HG03139 (cell line): ENCODE measurements at regions not wholly inside any gene's neighbourhood (a gene's known extent, or its start where the extent isn't known, plus 50 kb on each side); places are given as distances from the start of the nearest gene placed in this dataset.
"Not testable (repeated sequence)": the region's sequence is repeated elsewhere in the genome, so short reads cannot be mapped to it uniquely, and the experiment has no call there.

ENCODE experiments used
- ATAC-seq: cut with Tn5 transposase; IDR thresholded peaks from one replicate; pipeline ENCODE4 v1.9.1; 2021; ENCODE audit not compliant: unreplicated experiment

DNA sequence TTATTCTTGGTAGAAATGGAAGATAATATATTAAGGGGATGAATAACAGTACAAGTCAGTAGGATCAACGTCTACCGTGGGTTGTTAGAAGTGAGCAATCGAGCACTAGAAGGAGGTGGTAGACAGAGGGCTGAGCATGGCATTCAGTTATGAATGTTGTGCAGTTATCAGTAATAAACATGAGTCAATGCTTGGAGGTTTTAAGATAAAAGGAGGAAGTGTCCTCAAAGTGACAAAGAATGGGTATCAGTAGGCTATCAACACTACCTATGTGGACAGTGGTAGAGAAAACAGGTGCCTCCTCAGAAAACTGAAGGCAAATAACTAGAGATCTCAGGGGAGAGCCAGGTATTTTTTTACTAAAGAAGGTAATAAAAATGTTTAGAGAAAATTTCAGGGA is 1607.0 kb downstream of the PCDH9 start:
- ATAC-seq, result no peak

DNA sequence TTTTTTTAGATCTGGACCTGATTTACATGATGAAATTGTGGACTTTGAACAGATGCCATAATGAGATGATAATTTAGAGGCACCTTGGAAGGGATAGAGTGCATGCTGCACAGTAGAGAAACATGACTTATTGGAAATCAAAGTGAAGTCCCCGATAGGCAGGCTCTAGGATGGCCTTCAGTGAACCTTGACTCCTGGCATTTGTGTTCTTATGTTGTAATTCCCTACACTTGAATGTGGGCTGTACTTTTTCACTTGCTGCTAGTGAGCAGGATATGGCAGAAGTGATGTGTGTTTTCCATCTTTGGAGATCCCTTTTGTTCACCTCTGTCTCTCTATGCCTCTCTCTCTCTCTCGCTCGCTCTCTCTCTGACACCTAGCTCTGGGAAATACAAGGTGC is 1614.6 kb downstream of the PCDH9 start:
- no peak for ATAC-seq

DNA sequence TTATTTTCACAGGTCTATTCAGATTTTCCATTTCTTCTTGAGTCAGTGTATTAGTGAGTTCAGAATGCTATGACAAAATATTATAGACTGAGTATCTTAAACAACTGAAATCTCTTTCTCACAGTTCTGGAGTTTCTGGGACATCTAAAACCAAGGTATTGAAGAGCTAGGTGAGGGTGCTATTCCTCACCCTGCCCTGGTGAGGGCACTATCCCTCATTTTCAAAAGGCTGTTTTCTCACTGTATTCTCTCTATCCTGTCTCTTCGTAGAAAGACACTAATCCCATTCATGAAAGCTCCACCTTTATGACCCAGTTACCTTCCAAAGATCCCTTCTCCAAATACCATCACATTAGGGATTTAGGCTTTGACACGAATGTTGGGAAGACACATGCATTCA is 1617.1 kb downstream of the PCDH9 start:
- ATAC-seq, result no peak

DNA sequence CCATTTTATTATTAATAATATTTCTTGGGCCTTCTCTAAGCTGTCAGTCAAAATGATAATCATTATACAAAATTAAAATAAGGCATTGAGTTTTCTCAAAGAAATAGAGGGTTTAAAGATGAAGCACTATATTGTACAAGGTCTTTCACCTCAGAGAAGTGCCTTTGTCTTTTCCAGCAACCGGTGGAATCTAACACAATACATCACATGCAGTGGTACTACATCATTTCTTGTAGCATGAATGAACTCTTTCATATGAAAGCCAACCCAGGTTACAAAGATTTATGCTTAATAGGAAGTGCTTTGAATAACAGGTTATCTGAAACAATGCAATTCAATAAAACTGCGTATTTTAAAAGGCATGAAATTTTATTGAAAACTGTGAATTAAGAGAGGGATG is 1620.8 kb downstream of the PCDH9 start:
- ATAC-seq, result no peak

DNA sequence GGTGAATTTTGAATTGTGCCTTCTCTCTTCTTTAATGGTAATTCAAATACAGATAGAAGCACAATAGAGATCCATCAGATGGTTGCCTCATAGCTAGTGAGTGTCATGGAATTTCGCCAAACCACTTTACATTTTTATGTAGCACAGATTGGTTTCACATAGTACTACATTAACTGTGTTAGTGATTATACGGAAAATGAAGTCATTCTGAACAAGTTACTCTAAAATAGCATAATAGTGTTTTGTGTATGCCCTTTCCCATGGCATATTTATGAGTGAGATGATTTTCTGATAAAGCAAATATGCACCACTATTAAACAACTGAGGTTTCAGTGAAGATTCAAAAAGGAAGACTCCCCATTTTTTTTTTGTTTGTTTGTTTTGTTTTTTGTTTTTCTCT is 1623.5 kb downstream of the PCDH9 start:
- ATAC-seq, result no peak

DNA sequence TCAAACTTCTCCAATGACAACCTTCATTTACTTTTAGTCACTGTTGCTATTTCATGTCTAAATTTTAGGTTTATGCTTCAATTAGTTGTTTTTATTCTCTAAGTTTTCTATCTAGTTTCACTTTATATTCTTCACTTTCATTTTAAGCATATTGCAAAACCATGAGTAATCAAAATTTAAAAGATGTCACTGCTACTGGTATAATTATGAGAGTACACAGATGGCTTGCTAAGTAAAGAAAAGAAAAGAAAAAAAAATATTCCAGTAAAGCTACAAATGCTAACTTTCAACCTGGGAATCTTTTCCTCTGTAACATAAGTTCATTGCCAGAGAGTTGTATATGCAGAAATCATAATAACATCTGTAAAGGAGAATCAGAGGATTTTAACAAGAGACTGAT is 1624.7 kb downstream of the PCDH9 start:
- no peak for ATAC-seq

DNA sequence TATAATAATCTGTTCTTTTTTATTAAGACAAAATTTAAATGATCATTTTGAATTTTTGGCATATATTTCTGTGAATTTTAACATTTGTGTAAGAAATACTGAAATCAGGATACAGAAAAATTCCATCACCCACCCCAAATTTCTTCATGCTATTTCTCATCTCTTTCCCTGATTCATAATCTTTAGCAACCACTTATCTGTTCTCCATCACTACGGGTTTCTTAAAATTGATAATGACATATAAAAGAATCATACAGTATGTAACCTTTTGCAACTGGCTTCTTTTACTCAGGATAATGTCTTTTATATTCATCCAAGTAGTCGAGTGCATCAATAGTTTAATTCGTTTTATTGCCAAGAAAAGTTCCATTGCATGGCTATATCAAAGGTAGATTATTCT is 1627.0 kb downstream of the PCDH9 start:
- ATAC-seq, result no peak

DNA sequence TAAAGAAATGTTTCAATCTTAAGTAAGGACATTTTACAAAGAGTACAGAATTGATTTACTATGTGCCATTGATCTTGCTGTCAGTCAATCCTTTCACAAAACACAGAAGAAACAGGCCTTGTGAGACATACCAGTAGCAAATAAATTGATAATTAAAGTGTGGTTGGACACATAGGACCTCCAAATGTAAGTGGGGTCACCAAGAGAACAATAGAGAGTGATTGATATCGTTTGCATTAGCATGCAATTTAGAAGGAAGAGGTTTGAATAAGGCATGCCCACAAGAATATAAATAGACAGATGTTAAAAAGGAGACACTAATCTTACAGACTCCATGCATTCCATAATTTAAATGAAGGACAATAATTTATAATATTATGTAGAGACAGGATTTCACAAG is 1628.3 kb downstream of the PCDH9 start:
- no peak for ATAC-seq

DNA sequence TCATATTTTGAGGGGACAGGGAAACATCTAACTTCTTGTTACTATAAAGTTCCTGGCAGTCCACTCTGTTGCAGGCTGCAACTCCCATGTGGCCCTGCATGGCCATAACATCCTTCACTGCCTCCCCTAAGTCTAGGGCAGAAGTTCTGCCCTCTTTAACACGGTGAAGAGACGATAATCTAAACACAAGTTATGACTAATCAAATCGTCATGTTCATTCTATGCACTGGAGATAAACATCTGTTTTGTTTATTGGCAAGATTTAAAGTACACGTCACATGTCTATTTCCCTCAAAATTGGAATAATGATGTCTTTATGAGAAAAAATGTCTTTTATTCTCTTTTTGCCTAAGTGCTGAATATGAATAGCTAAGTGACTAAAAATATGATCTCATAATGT is 1629.4 kb downstream of the PCDH9 start:
- no peak for ATAC-seq

DNA sequence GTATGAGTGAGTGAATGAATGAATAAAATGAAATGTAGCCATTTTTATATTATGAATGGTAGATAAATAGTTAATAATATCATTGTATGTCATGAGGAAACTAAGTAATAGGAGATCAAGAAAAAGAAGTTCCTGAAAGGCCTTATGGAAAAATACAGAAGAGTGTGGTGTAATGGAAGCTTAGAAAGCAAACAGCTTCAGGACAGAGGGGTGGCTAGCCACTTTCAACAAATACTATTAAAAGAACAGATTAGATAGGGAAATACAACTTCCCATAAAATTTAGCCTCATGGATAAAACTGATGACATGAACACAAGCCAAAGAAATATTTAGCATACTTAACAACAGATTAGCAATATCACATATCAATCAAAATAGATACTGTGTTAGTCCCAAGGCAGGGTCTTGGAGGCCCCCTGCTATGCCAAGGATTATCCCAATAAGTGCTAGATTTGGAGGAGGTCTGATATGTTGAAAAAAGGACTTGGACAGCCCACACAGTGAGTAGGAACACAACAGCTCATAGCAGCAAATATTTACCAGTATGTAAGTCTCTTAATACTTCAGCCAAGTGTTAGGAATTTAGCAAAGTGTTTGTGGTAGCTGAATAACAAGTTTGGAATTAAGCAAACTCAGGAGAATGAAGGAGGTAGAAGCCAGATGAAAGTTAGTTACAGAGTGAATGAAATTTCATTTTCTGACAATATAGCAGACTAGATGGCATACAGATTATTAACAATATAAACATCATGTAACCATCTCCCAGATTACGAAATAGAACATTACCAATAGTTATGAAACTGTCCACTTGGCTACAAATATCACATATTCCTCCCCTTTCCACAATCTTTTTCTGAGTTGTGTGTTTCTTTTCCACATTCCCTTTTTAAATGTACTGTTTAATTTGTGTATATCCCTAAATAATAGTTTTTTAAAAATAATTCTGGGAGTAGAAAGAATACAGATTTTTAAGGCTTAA is 1632.0 kb downstream of the PCDH9 start:
- ATAC-seq, result no peak

DNA sequence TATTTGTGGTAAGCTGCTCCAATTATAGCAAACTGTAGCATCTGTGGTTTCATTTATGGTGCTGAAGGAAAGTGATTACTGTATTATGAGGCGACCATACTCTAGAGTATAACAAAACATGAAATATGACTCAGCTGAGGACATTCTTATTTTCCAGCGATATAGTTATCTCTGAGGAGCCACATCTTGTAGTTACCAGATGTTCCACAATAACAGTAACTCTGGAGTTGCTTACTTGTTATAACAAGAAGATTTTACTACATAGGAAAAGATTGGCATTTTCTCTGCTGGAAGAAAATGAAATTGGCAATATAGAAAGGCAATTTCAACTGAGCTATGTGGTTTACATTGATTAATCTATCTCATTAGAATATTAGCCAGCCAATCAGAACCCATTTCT is 1634.2 kb downstream of the PCDH9 start:
- no peak for ATAC-seq

DNA sequence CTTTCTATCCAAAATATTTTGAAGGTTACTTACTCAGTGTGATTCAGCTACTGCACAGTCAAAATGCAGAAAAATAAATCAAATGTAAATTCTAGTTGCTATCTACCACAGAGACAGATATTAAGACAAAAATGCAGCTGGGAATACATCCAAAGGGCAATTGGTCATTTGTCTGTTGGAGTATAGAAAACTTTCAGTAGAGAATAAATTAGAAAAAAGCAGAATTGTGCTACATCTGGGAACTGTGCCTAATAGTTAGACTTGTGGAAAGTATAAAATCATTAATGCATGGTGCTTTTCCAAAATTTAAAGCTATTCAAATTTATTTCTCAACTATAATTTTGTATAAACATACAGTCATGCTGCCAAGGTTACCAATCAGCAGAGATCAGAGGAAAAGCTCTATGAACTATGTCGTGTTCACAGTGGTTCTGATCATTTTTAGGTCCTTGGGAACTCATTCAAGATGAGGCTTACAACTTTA is 1635.8 kb downstream of the PCDH9 start:
- no peak for ATAC-seq

DNA sequence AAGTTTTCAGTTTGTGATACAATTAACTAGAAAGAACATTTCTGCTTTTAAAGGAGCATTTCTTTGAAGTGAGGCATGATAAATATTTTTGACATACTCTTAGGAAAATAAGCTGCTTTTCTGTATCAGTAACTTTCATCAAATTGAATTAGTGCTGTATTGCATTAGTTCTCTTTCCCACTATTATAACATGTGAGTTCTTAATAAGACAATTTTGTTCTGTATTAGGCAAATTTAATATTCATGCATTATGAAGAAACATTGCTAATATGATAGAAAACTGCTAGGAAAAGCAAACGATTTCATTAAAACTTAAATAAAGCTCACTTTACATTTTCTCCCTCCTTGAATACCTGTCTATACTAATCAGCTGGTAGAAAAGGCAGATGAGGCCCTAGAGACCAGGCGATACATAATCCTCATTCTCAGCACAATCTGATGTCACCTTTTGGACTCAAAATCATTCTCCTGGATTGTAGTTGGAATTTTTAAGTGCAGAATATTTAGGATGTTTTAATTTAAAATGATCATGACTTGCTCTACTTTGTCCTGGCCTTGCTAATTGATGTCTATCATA is 1636.8 kb downstream of the PCDH9 start:
- ATAC-seq, result no peak

DNA sequence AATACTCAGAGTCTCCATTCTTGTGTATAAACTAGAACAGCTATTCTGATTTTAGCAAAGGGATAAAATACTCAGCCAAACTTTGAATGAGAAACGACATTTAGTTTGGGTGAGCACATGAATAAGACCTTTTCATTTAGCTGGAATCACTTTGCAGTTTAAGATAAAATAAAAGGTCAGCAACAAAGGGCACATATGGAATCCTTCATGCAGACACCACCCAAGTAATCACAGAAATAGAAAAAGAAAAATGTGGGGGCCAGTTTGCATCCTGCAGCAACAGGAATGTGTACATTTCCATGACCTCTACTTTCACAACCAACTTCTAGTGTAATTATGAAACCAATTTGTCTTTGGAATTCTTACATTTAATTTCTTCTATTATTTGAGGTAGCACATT is 1637.4 kb downstream of the PCDH9 start:
- ATAC-seq, result no peak

DNA sequence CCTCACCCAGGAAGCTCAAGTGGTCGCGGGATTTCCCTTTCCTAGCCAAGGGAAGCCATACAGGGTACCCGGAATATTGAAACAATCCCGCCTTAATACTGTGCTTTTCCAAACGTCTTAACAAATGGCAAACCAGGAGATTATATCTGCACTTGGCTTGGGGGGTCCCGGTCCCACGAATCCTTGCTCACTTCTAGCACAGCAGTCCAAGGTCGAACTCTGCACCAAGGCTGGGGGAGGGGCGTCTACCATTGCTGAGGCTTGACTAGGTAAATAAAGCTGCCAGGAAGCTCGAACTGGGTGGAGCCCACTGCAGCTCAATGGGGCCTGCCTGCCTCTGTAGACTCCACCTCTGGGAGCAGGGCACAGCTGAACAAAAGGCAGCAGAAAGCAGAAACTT is 1644.8 kb downstream of the PCDH9 start:
- ATAC-seq, result no peak

DNA sequence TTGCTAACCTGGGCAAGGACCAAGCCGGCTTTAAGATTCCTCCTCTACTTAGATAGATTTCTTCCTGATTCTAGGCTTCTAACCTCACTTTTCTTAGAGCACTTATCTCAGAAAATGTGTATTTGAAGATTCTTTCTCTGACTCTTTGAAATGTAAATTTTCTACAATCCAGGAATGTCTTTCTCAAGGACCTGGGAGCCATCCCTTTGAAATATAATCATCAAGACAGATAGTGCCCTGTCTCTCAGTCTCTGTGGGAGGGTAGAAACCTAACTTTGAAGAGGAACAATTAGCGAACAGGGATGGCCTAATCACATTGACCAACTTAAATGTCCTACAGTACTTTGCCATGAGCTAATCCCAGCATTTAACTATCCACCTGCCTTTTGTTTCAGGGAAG is 1646.0 kb downstream of the PCDH9 start:
- no peak for ATAC-seq

DNA sequence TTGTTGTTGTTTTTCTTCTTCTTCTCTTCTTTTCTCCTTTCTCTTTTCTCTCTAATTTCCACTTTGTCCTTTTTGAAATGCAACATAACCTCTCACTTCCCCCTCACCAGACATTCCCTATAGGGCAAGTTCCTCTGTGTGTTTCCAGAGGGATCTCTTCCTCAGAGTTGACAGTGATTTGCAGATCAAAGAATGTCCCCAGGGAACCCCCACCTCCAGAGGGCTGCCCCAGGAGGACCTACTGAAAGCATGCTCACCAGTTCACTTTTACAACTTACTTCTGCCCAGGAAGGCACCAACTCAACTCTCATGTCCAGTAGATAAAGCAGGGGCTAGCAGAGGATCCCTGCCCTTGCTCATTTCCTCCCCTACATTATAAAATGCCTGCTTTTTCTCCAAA is 1648.0 kb downstream of the PCDH9 start:
- ATAC-seq, result no peak

DNA sequence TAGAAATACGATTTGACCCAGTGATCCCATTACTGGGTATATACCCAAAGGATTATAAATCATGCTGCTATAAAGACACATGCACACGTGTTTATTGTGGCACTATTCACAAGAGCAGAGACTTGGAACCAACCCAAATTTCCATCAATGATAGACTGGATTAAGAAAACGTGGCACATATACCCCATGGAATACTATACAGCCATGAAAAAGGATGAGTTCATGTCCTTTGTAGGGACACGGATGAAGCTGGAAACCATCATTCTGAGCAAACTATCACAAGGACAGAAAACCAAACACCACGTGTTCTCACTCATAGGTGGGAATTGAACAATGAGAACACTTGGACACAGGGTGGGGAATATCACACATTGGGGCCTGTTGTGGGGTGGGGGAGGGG is 1665.6 kb downstream of the PCDH9 start:
- not testable (repeated sequence) for ATAC-seq

DNA sequence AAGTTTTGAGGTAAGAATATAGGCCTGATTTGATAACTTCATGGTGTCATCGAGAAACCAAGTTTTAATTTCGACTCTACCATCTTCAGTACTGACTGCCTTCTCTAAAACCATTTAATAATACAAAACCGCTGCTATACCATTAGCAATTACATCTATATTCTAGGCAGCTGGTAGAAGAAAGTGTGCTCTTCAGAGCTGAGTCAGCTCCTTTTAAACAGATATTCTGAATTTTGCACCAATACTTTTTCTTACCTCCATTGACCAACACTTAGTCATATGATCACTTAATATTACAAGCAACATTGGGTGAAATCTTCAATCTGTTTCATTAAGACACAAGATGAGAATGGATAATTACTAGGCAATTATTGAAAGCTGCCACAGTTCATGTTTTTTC is 1667.8 kb downstream of the PCDH9 start:
- no peak for ATAC-seq

DNA sequence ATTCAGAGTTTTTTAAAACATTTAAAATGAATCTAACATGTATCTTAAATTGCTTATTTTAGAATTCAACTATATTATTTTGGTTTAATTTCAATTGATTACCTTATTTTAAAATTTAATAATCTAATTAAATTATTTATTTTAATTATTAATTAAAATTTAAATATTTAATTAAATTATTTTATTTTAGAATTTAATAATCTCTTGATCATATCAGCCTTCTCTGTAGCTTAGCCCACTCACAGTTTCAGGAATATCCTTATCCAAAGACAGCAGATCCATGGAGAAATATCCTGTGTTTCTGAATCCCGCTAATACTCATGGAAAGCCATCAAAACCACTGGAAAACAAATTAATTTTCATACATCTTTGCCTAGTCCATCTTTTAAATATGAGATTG is 1669.2 kb downstream of the PCDH9 start:
- no peak for ATAC-seq

DNA sequence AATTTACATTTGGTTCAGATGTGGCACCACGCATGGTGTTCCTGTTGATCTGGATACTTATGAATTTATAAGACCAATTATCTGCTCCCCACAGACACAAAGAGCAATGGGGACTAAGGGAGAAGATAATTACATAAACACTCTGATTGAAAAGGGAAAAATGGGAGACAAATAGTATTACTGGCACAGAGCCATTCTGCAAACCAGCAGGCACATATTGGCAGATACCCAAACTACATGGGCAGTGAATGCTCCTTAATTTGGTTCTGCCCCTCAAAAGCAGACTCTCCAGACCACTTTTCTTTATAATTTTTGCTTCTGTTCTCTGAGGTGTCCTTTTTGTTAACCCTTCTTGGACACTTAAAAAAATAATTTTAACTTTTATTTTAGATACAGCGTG is 1674.2 kb downstream of the PCDH9 start:
- no peak for ATAC-seq

DNA sequence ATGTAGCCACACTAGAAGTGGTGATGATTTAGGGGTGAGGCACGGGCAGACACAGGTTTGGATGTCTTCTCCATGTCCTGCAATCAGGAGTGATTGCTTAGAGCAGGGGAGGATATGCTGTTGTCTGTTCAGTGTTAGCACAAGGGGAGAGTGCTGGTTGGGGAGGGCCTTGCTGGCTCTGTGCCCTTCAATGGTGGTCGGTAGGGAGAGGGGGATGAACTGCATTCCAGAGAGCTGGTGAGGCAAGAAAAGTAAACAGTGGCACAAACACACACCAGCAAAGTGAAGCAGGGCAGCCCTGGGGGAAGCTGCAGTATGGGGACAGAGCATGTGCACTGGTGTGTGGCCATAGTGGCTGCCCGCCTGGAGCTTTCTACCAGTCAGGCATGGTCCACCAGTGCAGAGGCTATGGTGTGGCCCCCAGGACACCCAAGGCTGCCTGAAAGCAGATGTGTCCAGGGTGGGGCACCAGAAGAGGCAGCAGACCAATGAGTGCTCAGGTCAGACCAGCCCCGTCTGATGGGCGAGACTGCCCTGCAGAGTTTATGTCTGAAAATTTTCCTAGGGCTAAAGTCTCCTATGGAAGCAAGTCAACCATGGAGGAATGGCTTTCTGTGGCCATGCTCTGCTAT is 1676.9 kb downstream of the PCDH9 start:
- no peak for ATAC-seq
